ENCODE measurements at regions not wholly inside any gene's neighbourhood (a gene's known extent, or its start where the extent isn't known, plus 50 kb on each side); places are given as distances from the start of the nearest gene placed in this dataset.

- TF ChIP-seq CTCF (IDR thresholded peaks at IDR 0.05; ENCODE audit: borderline replicate concordance, insufficient read depth, low read depth, low read length), result no peak
- H3K4me3 ChIP-seq (ENCODE audit: low read depth, low read length), result no peak overlapping the region
Measured at GRCh38 chr5:133697536-133698258, 85.4 kb upstream of the FSTL4 start.

- TF ChIP-seq CTCF (IDR thresholded peaks at IDR 0.05; ENCODE audit: borderline replicate concordance, insufficient read depth, low read depth, low read length), result no peak
- H3K4me3 ChIP-seq (ENCODE audit: low read depth, low read length), result no peak overlapping the region
Measured at GRCh38 chr5:133696782-133697507, 84.6 kb upstream of the FSTL4 start.

GRCh38 chr5:133696006-133696584 is 83.8 kb upstream of the FSTL4 start:
- no peak for TF ChIP-seq CTCF (IDR thresholded peaks at IDR 0.05; ENCODE audit: borderline replicate concordance, insufficient read depth, low read depth, low read length)
- no peak overlapping the region for H3K4me3 ChIP-seq (ENCODE audit: low read depth, low read length)

- no peak overlapping the region for H3K4me3 ChIP-seq (ENCODE audit: low read depth, low read length)
- TF ChIP-seq CTCF (IDR thresholded peaks at IDR 0.05; ENCODE audit: borderline replicate concordance, insufficient read depth, low read depth, low read length), result no peak
Measured at GRCh38 chr5:133694181-133694831, 82.0 kb upstream of the FSTL4 start.

GRCh38 chr5:133691448-133691847 is 79.1 kb upstream of the FSTL4 start:
- TF ChIP-seq CTCF (IDR thresholded peaks at IDR 0.05; ENCODE audit: borderline replicate concordance, insufficient read depth, low read depth, low read length), result no peak
- H3K4me3 ChIP-seq (ENCODE audit: low read depth, low read length), result no peak overlapping the region

GRCh38 chr5:133690746-133691145 is 78.4 kb upstream of the FSTL4 start:
- TF ChIP-seq CTCF (IDR thresholded peaks at IDR 0.05; ENCODE audit: borderline replicate concordance, insufficient read depth, low read depth, low read length), result no peak
- no peak overlapping the region for H3K4me3 ChIP-seq (ENCODE audit: low read depth, low read length)

All from GM12875 (cell line).